ENCODE measurements at regions not wholly inside any gene's neighbourhood (a gene's known extent, or its start where the extent isn't known, plus 50 kb on each side); places are given as distances from the start of the nearest gene placed in this dataset.

- WGBS, 5 donors: 47 to 68% (median 54%) methylated on average over 10 of the region's 10 CpGs
- peaks cover 0 to 79% (median 41%) of the 10 kb centered on the region in 7 donors for H3K27me3 ChIP-seq (replicated peaks in 1 of 7)
- TF ChIP-seq POLR2AphosphoS5 (IDR thresholded peaks at IDR 0.05): no peak
- no peak for TF ChIP-seq CTCF (IDR thresholded peaks at IDR 0.05 in 8 of 11, conservative IDR thresholded peaks at IDR 0.05 in 3 of 11)
- no peak for TF ChIP-seq POLR2A (IDR thresholded peaks at IDR 0.05)
- H3K27ac ChIP-seq: no peak overlapping the region
- no peak for DNase-seq
- no peaks in the 10 kb centered on the region for H3K36me3 ChIP-seq
- peaks cover 0 to 30% (median 15%) of the 10 kb centered on the region in 6 donors for H3K4me1 ChIP-seq
- H3K9me3 ChIP-seq: no peaks in the 10 kb centered on the region
- no peak overlapping the region for H3K4me3 ChIP-seq
- intact Hi-C loops (cut with DNase I; ENCODE audit: low total_unique reads): no loop called here
Observed at GRCh38 chr6:41467061-41467460, 79.1 kb upstream of the FOXP4 start.

GRCh38 chr6:41467627-41468404, 78.4 kb upstream of the FOXP4 start:
- Histone ChIP-seq H3K4me1 (peaks cover 0 to 30% (median 15%) of the 10 kb centered on the region in 6 donors), H3K27me3 (replicated peaks in 1 of 7) (peaks cover 0 to 85% (median 41%) of the 10 kb centered on the region in 7 donors), H3K27ac (no peak overlapping the region), H3K36me3 (no peaks in the 10 kb centered on the region), H3K4me3 (no peak overlapping the region), H3K9me3 (no peaks in the 10 kb centered on the region)
- no peak for TF ChIP-seq POLR2AphosphoS5 (IDR thresholded peaks at IDR 0.05)
- no peak for TF ChIP-seq POLR2A (IDR thresholded peaks at IDR 0.05)
- TF ChIP-seq CTCF (IDR thresholded peaks at IDR 0.05 in 8 of 11, conservative IDR thresholded peaks at IDR 0.05 in 3 of 11): no peak
- intact Hi-C loops (cut with DNase I; ENCODE audit: low total_unique reads): no loop called here
- 70 to 80% (median 77%) methylated on average over 14 to 16 of the region's 16 CpGs for WGBS, 5 donors
- no peak for DNase-seq

GRCh38 chr6:41469156-41470028, 76.8 kb upstream of the FOXP4 start:
- intact Hi-C loops (cut with DNase I; ENCODE audit: low total_unique reads): no loop called here
- H3K4me1 ChIP-seq: peaks cover 0 to 20% (median 12%) of the 10 kb centered on the region in 6 donors
- H3K27me3 ChIP-seq (replicated peaks in 1 of 7): peaks cover 0 to 84% (median 41%) of the 10 kb centered on the region in 7 donors
- peak overlapping the region in 1 of 8 donors; percentile 46 for H3K4me3 ChIP-seq
- TF ChIP-seq POLR2AphosphoS5 (IDR thresholded peaks at IDR 0.05) (no peak), CTCF (IDR thresholded peaks at IDR 0.05 in 8 of 11, conservative IDR thresholded peaks at IDR 0.05 in 3 of 11) (no peak), POLR2A (IDR thresholded peaks at IDR 0.05) (no peak)
- no peaks in the 10 kb centered on the region for H3K36me3 ChIP-seq
- no peak overlapping the region for H3K27ac ChIP-seq
- WGBS, 5 donors: 53 to 62% (median 60%) methylated on average over 20 of the region's 20 CpGs
- no peaks in the 10 kb centered on the region for H3K9me3 ChIP-seq
- DNase-seq: no peak

GRCh38 chr6:41470029-41470330, 76.2 kb upstream of the FOXP4 start:
- 7 to 20% (median 9%) methylated on average over 22 to 23 of the region's 23 CpGs for WGBS, 5 donors
- TF ChIP-seq POLR2AphosphoS5 (IDR thresholded peaks at IDR 0.05) (no peak), POLR2A (IDR thresholded peaks at IDR 0.05) (no peak), CTCF (IDR thresholded peaks at IDR 0.05 in 8 of 11, conservative IDR thresholded peaks at IDR 0.05 in 3 of 11) (no peak)
- Histone ChIP-seq H3K4me3 (peak overlapping the region in 3 of 8 donors; percentile 19 to 46 (median 19)), H3K4me1 (peaks cover 0 to 20% (median 12%) of the 10 kb centered on the region in 6 donors), H3K36me3 (no peaks in the 10 kb centered on the region), H3K9me3 (no peaks in the 10 kb centered on the region), H3K27me3 (replicated peaks in 1 of 7) (peaks cover 0 to 79% (median 41%) of the 10 kb centered on the region in 7 donors), H3K27ac (no peak overlapping the region)
- intact Hi-C loops (cut with DNase I; ENCODE audit: low total_unique reads): no loop called here
- DNase-seq: no peak

Data from spleen (tissue), 11 donors.